Prostate gland (tissue), 2 donors: ENCODE measurements at regions not wholly inside any gene's neighbourhood (a gene's known extent, or its start where the extent isn't known, plus 50 kb on each side); places are given as distances from the start of the nearest gene placed in this dataset.
"Not testable (repeated sequence)": the region's sequence is repeated elsewhere in the genome, so short reads cannot be mapped to it uniquely, and the experiment has no call there.

ENCODE experiments used
- DNase-seq: peaks from one replicate; pipeline ENCODE4 v3.0.0-alpha.2; 2019; ENCODE audit warnings: low spot score
- H3K27ac ChIP-seq, 2 donors: fragments of 200-600 bp; sonication (generic); 2 replicates each; pipeline ENCODE4 v1.5.1; 2017 to 2019
- H3K27me3 ChIP-seq: fragments of 200-600 bp; sonication (generic); replicated peaks from 2 replicates; pipeline ENCODE4 v1.5.1; 2019; ENCODE audit not compliant: insufficient read depth
- H3K36me3 ChIP-seq, 2 donors: fragments of 200-600 bp; sonication (generic); 1 replicate in 1 of 2; 2 replicates in 1 of 2; pipeline versions ENCODE4 v1.5.1 to v1.8.1; 2017 to 2019
- H3K4me1 ChIP-seq: fragments of 200-600 bp; sonication (generic); replicated peaks from 2 replicates; pipeline ENCODE4 v1.5.1; 2019
- H3K4me3 ChIP-seq, 2 donors: fragments of 200-600 bp; sonication (generic); 2 replicates each; pipeline ENCODE4 v1.5.1; 2017 to 2019
- H3K9me3 ChIP-seq: fragments of 200-600 bp; sonication (generic); 2 replicates; pipeline ENCODE4 v1.5.1; 2017
- POLR2A ChIP-seq: fragments of 450-650 bp; IDR thresholded peaks from one replicate; pipeline ENCODE4 v1.6.1; 2016; ENCODE audit warnings: antibody characterized with exemption, mild to moderate bottlenecking
- POLR2AphosphoS5 ChIP-seq: sonication (generic); formaldehyde crosslinking; IDR thresholded peaks from one replicate; pipeline ENCODE4 v1.6.1; 2017; ENCODE audit warnings: antibody characterized with exemption
- WGBS: methylation state at CpG from one replicate; pipeline ENCODE4 v1.1.5; 2018; 5-methylcytosine and 5-hydroxymethylcytosine counted together
- intact Hi-C: fragments of 100-400 bp; cut with DNase I; formaldehyde crosslinking; loops from one replicate; pipeline ENCODE4 v1.14.2; 2022
- TF ChIP-seq, protein P1 (sequence below), 4 experiments: fragments of 200-600 bp in 2 of 4; fragments of 450-650 bp in 2 of 4; sonication (generic) in 2 of 4; IDR thresholded peaks; 1 replicate in 3 of 4; 2 replicates in 1 of 4; pipeline ENCODE4 v1.5.1; 2016 to 2019; ENCODE audit warnings: antibody characterized with exemption in 4 of 4, mild to moderate bottlenecking in 2 of 4, moderate library complexity in 2 of 4

DNA sequence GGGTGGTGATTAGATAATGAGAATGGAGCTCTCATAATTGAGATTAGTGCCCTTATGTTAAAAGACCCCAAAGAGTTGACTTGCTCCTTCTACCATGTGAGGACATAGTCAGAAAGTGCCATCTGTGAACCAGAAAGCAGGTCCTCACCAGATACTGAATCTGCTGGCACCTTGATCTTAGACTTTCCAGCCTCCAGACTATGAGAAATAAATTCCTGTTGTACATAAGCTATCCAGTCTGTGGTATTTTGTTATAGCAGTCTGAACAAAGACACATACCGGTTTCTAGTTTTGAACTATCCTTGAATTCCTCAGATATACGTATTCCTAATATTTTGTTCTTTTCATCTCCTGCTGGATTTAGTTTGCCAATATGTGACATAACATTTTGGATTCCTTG, 228.1 kb downstream of the FZD1 start:
- intact Hi-C loops: no loop called here
- DNase-seq: no peak
- Histone ChIP-seq H3K36me3 (no peaks in the 10 kb centered on the region), H3K27me3 (no peaks in the 10 kb centered on the region), H3K27ac (no peak overlapping the region), H3K4me1 (no peaks in the 10 kb centered on the region), H3K4me3 (no peak overlapping the region), H3K9me3 (no peaks in the 10 kb centered on the region)
- WGBS: 98% methylated on average over 2 of the region's 2 CpGs
- TF ChIP-seq POLR2A (no peak), POLR2AphosphoS5 (no peak)
- TF ChIP-seq, protein P1, sequence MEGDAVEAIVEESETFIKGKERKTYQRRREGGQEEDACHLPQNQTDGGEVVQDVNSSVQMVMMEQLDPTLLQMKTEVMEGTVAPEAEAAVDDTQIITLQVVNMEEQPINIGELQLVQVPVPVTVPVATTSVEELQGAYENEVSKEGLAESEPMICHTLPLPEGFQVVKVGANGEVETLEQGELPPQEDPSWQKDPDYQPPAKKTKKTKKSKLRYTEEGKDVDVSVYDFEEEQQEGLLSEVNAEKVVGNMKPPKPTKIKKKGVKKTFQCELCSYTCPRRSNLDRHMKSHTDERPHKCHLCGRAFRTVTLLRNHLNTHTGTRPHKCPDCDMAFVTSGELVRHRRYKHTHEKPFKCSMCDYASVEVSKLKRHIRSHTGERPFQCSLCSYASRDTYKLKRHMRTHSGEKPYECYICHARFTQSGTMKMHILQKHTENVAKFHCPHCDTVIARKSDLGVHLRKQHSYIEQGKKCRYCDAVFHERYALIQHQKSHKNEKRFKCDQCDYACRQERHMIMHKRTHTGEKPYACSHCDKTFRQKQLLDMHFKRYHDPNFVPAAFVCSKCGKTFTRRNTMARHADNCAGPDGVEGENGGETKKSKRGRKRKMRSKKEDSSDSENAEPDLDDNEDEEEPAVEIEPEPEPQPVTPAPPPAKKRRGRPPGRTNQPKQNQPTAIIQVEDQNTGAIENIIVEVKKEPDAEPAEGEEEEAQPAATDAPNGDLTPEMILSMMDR (IDR thresholded peaks at IDR 0.05): no peak

DNA sequence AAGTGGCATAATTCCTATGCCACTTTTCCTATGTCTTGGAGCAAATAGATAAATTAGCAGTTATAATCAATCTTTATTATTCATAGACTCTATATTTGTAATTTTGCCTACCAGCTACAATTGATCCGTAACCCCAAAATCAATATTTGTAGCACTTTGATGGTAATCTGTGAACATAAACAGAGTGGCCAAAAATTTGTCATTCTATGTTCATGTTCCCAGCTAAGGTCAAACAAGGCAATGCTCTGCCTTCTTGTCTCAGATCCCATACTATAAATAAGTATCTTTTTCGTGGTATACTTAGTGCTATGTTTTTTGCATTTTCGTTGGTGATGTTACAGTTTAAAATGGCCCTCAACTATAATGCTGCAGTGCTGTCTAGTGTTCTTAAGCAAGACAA, 228.5 kb downstream of the FZD1 start:
- TF ChIP-seq POLR2AphosphoS5 (no peak), POLR2A (no peak)
- TF ChIP-seq, protein P1 (IDR thresholded peaks at IDR 0.05): no peak
- H3K9me3 ChIP-seq: no peaks in the 10 kb centered on the region
- intact Hi-C loops: no loop called here
- H3K27me3 ChIP-seq: no peaks in the 10 kb centered on the region
- H3K4me1 ChIP-seq: no peaks in the 10 kb centered on the region
- 88% methylated on average over 3 of the region's 3 CpGs for WGBS
- no peaks in the 10 kb centered on the region for H3K36me3 ChIP-seq
- no peak overlapping the region for H3K4me3 ChIP-seq
- no peak overlapping the region for H3K27ac ChIP-seq
- no peak for DNase-seq

DNA sequence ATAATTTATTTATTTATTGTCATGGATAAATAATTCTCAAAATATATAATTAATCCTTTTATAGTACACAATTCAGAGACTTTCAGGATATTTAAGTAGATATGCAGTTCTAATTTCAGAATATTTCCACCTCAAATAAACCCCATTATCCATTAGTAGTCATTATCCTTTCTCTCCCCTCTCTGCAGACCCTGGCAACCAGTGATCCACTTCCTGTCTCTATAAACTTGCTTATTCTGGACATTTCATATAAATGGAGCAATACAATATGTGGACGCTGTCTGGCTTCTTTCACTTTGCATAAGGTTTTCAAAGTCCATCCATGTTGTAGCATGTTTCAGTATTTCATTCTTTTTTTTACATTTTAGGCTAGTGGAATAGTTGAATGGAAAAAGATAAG, 230.2 kb downstream of the FZD1 start:
- H3K27me3 ChIP-seq: no peaks in the 10 kb centered on the region
- intact Hi-C loops: no loop called here
- H3K27ac ChIP-seq: no peak overlapping the region
- no peaks in the 10 kb centered on the region for H3K9me3 ChIP-seq
- no peak overlapping the region for H3K4me3 ChIP-seq
- DNase-seq: no peak
- H3K36me3 ChIP-seq: no peaks in the 10 kb centered on the region
- TF ChIP-seq, protein P1 (IDR thresholded peaks at IDR 0.05): no peak
- TF ChIP-seq POLR2AphosphoS5 (no peak), POLR2A (no peak)
- WGBS: 89% methylated on average over 1 of the region's 1 CpG
- no peaks in the 10 kb centered on the region for H3K4me1 ChIP-seq

DNA sequence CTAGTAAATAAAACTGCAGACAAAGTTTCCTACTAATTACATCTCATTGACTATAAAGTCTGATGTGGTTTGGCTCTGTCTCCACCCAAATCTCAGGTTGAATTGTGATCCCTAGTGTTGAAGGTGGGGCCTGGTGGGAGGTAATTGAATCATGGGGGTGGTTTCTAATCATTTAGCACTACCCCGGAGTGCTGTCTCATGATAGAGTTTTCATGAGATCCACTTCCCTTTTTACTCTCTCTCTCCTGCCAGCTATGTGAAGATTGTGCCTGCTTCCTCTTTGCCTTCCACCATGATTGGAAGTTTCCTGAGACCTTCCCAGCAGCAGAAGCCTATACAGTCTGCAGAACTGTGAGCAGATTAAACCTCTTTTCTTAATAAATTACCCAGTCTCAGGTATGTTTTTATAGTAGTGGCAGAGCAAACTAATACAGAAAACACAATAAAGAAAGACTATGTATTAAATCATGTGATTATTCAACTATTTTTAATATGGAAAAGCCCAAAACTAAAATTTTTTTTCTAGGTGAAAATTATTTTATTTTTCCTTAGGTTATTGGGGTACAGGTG, 232.1 kb downstream of the FZD1 start:
- no peak overlapping the region for H3K27ac ChIP-seq
- no peak for DNase-seq
- no peak overlapping the region for H3K4me3 ChIP-seq
- intact Hi-C loops: no loop called here
- TF ChIP-seq POLR2AphosphoS5 (no peak), POLR2A (no peak)
- TF ChIP-seq, protein P1 (IDR thresholded peaks at IDR 0.05): no peak
- 60% methylated on average over 1 of the region's 1 CpG for WGBS
- no peaks in the 10 kb centered on the region for H3K4me1 ChIP-seq
- H3K36me3 ChIP-seq: no peaks in the 10 kb centered on the region
- H3K9me3 ChIP-seq: no peaks in the 10 kb centered on the region
- no peaks in the 10 kb centered on the region for H3K27me3 ChIP-seq

DNA sequence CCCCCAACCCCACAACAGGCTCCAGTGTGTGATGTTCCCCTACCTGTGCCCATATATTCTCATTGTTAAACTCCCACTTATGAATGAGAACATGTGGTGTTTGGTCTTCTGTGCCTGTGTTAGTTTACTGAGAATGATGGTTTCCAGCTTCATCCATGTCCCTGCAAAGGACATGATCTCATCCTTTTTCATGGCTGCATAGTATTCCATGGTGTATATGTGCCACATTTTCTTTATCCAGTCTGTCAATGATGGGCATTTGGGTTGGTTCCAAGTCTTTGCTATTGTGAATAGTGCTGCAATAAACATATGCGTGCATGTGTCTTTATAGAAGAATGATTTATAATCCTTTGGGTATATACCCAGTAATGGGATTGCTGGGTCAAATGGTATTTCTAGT, 233.0 kb downstream of the FZD1 start:
- H3K36me3 ChIP-seq: not testable (repeated sequence)

More for the DNA sequence above, 233.0 kb downstream of the FZD1 start:
- H3K4me3 ChIP-seq, DNase-seq, intact Hi-C loops, H3K27me3 ChIP-seq, H3K27ac ChIP-seq, H3K9me3 ChIP-seq, H3K4me1 ChIP-seq: not testable (repeated sequence)
- 100% methylated on average over 1 of the region's 1 CpG for WGBS
